ENCODE measurements at regions not wholly inside any gene's neighbourhood (a gene's known extent, or its start where the extent isn't known, plus 50 kb on each side); places are given as distances from the start of the nearest gene placed in this dataset.

DNA sequence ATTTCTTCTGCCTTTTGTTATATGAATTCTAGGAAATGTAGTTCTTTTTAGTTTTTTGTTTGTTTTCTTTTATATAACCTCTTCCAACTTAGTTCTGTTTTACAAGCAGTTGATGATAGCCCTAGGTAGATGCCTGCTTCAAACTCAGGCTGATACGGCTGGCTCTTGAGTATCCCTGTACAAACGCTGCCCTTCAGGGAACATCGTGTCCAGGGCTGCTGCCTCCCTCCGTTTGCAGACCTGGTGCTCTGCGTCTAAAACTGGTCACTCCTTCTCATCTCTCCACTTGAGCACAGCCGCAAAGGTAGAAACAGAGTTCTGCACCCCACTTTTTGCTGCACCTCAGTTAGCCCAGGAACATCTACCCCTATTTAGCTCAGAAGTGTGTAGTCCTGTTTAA lies 310.1 kb downstream of the PRL start:
- ATAC-seq (no peak), FAIRE-seq (no peak), DNase-seq (ENCODE audit: low read depth in 1 of 2, low spot score in 1 of 2) (no peak)
- Histone ChIP-seq H3K4me3 (no peak overlapping the region), H3K27ac (no peak overlapping the region; a peak in 1 of 6 replicates), H3K4me1 (peaks cover 6% of the 10 kb centered on the region), H3K9me3 (no peaks in the 10 kb centered on the region), H3K4me2 (no peak overlapping the region)
- ChIA-PET POLR2A (no interaction called here), CTCF (no interaction called here)
- WGBS (ENCODE audit: missing lambda C conversion rate) = 90% methylated on average over 6 of the region's 6 CpGs
- no peak for TF ChIP-seq SREBF2 (IDR thresholded peaks at IDR 0.05)

DNA sequence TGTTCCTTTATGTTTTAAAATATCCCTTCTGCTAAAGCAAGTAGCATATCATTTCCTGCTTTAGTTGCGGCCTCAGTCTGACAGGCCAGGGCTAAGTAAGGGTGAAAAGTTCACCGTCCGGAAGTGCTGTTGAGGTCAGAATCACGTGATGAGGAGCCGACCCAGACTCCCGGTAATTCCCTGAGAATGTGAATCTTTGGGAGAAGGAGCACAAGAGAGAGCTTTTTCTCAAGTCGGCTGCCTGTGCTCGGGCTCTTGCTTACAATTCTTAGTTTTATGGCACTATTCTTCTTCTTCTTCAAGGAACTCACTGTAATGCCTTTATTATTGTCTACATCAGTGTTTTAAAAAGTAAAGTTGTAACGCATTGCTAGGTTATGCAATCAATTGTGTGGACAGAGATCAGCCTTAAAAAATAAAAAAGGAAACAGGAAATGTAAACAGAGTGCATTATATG lies 309.3 kb downstream of the PRL start:
- no peak for ATAC-seq
- Histone ChIP-seq H3K4me3 (no peak overlapping the region), H3K4me1 (peaks cover 6% of the 10 kb centered on the region), H3K27ac (no peak overlapping the region), H3K9me3 (no peaks in the 10 kb centered on the region), H3K4me2 (0 out of 3 replicates have a peak overlapping the region, but pooled peaks have one; percentile 14)
- no peak for FAIRE-seq
- TF ChIP-seq MYC (IDR thresholded peaks at IDR 0.05; ENCODE audit: borderline replicate concordance, low read length) = no peak
- TF ChIP-seq, protein P1, sequence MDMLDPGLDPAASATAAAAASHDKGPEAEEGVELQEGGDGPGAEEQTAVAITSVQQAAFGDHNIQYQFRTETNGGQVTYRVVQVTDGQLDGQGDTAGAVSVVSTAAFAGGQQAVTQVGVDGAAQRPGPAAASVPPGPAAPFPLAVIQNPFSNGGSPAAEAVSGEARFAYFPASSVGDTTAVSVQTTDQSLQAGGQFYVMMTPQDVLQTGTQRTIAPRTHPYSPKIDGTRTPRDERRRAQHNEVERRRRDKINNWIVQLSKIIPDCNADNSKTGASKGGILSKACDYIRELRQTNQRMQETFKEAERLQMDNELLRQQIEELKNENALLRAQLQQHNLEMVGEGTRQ (IDR thresholded peaks at IDR 0.05) = peak; percentile 36; the same call in 1 of the 2 replicates
- ChIA-PET CTCF (no interaction called here), POLR2A (no interaction called here)
- peak in 1 of 2 experiments; percentile 51 for DNase-seq (ENCODE audit: low read depth in 1 of 2, low spot score in 1 of 2)
- WGBS (ENCODE audit: missing lambda C conversion rate) = 64% methylated on average over 9 of the region's 9 CpGs

DNA sequence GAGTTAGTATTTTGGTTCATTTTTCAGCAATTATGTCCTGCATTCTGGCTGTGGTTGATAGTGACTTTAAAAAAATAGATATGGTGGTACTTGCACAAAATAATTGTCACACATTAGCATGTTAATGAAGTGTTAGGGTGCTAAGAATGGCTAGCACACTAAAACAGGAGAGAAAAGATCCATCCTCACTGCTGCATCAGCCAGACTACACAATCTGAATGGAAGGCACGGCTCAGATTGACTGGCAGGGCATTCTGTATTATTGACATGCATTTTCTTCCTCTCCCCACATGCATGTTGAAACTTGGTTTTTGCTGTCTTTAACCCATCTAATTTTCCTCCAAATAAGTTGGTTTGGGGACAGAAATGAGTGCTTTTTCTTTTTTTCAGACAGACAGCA lies 306.3 kb downstream of the PRL start:
- Histone ChIP-seq H3K4me1 (peaks cover 6% of the 10 kb centered on the region), H3K4me2 (no peak overlapping the region), H3K4me3 (no peak overlapping the region), H3K27ac (no peak overlapping the region), H3K9me3 (no peaks in the 10 kb centered on the region)
- FAIRE-seq = no peak
- no peak for ATAC-seq
- WGBS (ENCODE audit: missing lambda C conversion rate) = 87% methylated on average over 1 of the region's 1 CpG
- ChIA-PET CTCF (no interaction called here), POLR2A (no interaction called here)
- no peak for DNase-seq (ENCODE audit: low read depth in 1 of 2, low spot score in 1 of 2)
- TF ChIP-seq SREBF2 (IDR thresholded peaks at IDR 0.05) = no peak

DNA sequence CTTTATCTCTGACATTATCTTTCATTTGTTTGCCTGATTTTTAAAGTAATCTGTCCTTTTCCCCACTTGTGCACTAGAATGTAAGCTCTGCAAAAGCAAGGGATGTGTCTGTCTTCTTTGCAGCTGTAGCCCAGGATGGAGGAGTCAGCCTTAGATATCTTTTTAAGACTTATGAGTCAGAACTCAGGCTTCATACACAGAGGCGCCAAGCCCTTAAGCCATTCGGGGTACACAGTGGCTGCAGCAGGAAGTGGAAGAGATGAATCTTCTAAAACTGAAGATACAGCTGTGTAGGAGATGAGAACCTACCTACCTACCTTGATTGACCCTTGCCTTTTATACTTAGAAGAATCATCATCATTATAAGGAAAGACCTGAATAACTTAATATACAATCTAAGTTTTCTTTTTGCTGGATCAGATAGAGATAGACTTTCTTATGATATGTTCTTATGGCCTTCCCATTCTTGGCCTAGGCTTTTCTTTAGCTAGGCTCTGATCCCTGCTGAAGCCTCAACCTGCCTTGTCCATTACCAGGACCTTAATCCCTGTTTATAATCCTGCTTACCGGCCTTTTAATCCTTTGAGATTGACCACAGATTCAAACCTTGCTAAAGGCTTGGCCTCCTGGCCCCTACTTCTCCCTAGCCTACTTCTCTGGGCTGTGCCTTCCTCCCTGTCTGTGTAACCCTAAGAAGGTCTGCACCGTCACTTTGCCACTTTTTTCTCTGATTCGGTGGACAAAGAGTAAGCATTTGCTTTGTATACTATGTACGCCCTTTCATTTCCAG lies 304.5 kb downstream of the PRL start:
- Histone ChIP-seq H3K4me3 (no peak overlapping the region), H3K27ac (0 out of 6 replicates have a peak overlapping the region, but pooled peaks of 1 of the 2 experiments have one; percentile 11), H3K4me2 (no peak overlapping the region), H3K9me3 (no peaks in the 10 kb centered on the region), H3K4me1 (peaks cover 4% of the 10 kb centered on the region)
- ATAC-seq (no peak), DNase-seq (ENCODE audit: low read depth in 1 of 2, low spot score in 1 of 2) (no peak), FAIRE-seq (no peak)
- CTCF ChIA-PET = no interaction called here
- POLR2A ChIA-PET = interaction anchor here (0.5 to 0.6 kb wide), 2 partner anchors 106 to 397 kb away, joined by 3 to 10 read pairs; no protein-coding TSS in a partner anchor
- no peak for TF ChIP-seq ZFP36 (IDR thresholded peaks at IDR 0.05; ENCODE audit: borderline replicate concordance, partially characterized antibody)
- TF ChIP-seq RCOR1 (IDR thresholded peaks at IDR 0.05; ENCODE audit: low read depth, low read length) = no peak
- TF ChIP-seq HDAC2 (IDR thresholded peaks at IDR 0.05) = no peak
- TF ChIP-seq, protein P2, sequence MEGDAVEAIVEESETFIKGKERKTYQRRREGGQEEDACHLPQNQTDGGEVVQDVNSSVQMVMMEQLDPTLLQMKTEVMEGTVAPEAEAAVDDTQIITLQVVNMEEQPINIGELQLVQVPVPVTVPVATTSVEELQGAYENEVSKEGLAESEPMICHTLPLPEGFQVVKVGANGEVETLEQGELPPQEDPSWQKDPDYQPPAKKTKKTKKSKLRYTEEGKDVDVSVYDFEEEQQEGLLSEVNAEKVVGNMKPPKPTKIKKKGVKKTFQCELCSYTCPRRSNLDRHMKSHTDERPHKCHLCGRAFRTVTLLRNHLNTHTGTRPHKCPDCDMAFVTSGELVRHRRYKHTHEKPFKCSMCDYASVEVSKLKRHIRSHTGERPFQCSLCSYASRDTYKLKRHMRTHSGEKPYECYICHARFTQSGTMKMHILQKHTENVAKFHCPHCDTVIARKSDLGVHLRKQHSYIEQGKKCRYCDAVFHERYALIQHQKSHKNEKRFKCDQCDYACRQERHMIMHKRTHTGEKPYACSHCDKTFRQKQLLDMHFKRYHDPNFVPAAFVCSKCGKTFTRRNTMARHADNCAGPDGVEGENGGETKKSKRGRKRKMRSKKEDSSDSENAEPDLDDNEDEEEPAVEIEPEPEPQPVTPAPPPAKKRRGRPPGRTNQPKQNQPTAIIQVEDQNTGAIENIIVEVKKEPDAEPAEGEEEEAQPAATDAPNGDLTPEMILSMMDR (IDR thresholded peaks at IDR 0.05) = no peak
- TF ChIP-seq JUN (IDR thresholded peaks at IDR 0.05) = no peak
- TF ChIP-seq KDM1A (IDR thresholded peaks at IDR 0.05; ENCODE audit: low read depth) = no peak
- no peak for TF ChIP-seq PHF8 (IDR thresholded peaks at IDR 0.05; ENCODE audit: borderline replicate concordance, low read depth)
- TF ChIP-seq EHF (CRISPR knock-in tag; IDR thresholded peaks at IDR 0.05) = no peak
- TF ChIP-seq, protein P3, sequence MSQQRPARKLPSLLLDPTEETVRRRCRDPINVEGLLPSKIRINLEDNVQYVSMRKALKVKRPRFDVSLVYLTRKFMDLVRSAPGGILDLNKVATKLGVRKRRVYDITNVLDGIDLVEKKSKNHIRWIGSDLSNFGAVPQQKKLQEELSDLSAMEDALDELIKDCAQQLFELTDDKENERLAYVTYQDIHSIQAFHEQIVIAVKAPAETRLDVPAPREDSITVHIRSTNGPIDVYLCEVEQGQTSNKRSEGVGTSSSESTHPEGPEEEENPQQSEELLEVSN (IDR thresholded peaks at IDR 0.05; ENCODE audit: borderline replicate concordance, low read depth) = no peak
- WGBS (ENCODE audit: missing lambda C conversion rate) = 86% methylated on average over 6 of the region's 6 CpGs

Data from A549 (cell line).